NT2/D1 (cell line): ENCODE measurements at regions not wholly inside any gene's neighbourhood (a gene's known extent, or its start where the extent isn't known, plus 50 kb on each side); places are given as distances from the start of the nearest gene placed in this dataset.

ENCODE experiments used
- SUZ12 ChIP-seq: IDR thresholded peaks from 2 replicates; pipeline ENCODE4 v1.6.1; 2011; ENCODE audit not compliant: insufficient read length, insufficient read depth; ENCODE audit errors: extremely low read depth
- YY1 ChIP-seq: IDR thresholded peaks from 2 replicates; pipeline ENCODE4 v1.6.1; 2011; ENCODE audit not compliant: insufficient read length, insufficient read depth
- ZNF274 ChIP-seq: IDR thresholded peaks from 2 replicates; pipeline ENCODE4 v1.6.1; 2011; ENCODE audit warnings: mild to moderate bottlenecking, low read depth, low read length

DNA sequence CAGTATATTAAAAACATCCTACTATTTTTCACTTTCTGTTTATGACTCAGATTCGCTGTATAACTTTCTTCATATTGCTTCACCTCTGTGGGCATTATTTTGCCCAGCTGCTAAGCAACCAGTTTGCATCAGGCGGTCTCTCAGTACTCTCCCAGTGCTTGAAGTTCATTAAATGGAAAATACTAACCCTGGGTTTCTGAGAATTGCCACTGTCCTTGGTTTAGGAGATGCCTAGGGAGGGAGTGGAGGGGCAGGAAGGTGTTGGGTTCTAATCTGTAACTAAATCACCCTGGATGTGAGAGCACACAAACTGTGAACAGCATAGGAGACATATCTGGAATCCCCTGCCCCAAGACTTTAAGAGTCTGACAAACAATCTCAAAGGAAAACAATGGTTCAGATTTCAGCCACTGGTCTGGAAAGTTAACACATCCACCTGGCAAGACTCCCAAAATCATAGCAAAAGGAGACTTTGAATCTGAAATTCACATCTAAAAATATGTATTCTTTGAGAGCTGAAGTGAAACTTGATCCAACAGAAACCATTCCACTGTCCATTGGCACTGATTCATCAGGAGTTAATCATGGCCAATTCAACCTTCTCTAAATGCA lies 540.0 kb downstream of the SOX6 start:
- TF ChIP-seq YY1 = no peak
- TF ChIP-seq SUZ12 = no peak
- TF ChIP-seq ZNF274 = no peak
